ENCODE measurements at regions not wholly inside any gene's neighbourhood (a gene's known extent, or its start where the extent isn't known, plus 50 kb on each side); places are given as distances from the start of the nearest gene placed in this dataset.

DNA sequence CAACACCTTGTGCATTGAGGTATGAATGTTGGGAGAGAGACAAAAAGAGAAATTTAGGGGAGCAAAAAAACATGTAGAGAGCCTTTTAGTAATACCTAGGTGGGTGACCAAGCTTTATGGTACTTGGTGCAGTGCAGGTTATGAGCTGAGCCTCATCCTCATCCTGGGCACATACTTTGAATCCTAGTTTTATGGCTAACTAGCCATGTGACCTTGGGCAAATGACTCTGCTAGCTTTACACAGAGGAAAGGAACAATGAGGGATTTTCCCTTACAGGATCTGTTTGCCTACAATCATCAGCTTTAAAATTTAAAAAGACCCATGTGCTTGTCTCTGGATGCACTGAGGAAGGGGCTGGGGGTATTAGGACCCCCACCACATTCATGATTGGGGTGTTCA is 187.8 kb upstream of the ISX start:
- no peaks in the 10 kb centered on the region for H3K27me3 ChIP-seq (ENCODE audit: insufficient read depth, low read length)
- H3K36me3 ChIP-seq (ENCODE audit: insufficient read depth, low read length): no peaks in the 10 kb centered on the region
- no peak overlapping the region for H2AFZ ChIP-seq (ENCODE audit: low read depth, low read length)
- H3K4me3 ChIP-seq (ENCODE audit: low read length): no peak overlapping the region
- no peaks in the 10 kb centered on the region for H3K4me1 ChIP-seq (ENCODE audit: insufficient read depth, low read length)
- no peaks in the 10 kb centered on the region for H3K9me3 ChIP-seq (ENCODE audit: low read length)

GRCh38 chr22:34879001-34879400 is 187.0 kb upstream of the ISX start:
- H3K4me3 ChIP-seq (ENCODE audit: low read length): no peak overlapping the region
- no peaks in the 10 kb centered on the region for H3K27me3 ChIP-seq (ENCODE audit: insufficient read depth, low read length)
- no peaks in the 10 kb centered on the region for H3K9me3 ChIP-seq (ENCODE audit: low read length)
- H3K36me3 ChIP-seq (ENCODE audit: insufficient read depth, low read length): no peaks in the 10 kb centered on the region
- no peaks in the 10 kb centered on the region for H3K4me1 ChIP-seq (ENCODE audit: insufficient read depth, low read length)
- no peak overlapping the region for H2AFZ ChIP-seq (ENCODE audit: low read depth, low read length)

- Histone ChIP-seq H2AFZ (ENCODE audit: low read depth, low read length) (no peak overlapping the region), H3K4me3 (ENCODE audit: low read length) (no peak overlapping the region), H3K27me3 (ENCODE audit: insufficient read depth, low read length) (no peaks in the 10 kb centered on the region), H3K36me3 (ENCODE audit: insufficient read depth, low read length) (no peaks in the 10 kb centered on the region), H3K9me3 (ENCODE audit: low read length) (no peaks in the 10 kb centered on the region), H3K4me1 (ENCODE audit: insufficient read depth, low read length) (no peaks in the 10 kb centered on the region)
Measured at GRCh38 chr22:34880662-34881061, 185.3 kb upstream of the ISX start.

- Histone ChIP-seq H3K4me1 (ENCODE audit: insufficient read depth, low read length) (no peaks in the 10 kb centered on the region), H3K4me3 (ENCODE audit: low read length) (no peak overlapping the region), H3K27me3 (ENCODE audit: insufficient read depth, low read length) (no peaks in the 10 kb centered on the region), H2AFZ (ENCODE audit: low read depth, low read length) (no peak overlapping the region), H3K36me3 (ENCODE audit: insufficient read depth, low read length) (no peaks in the 10 kb centered on the region), H3K9me3 (ENCODE audit: low read length) (no peaks in the 10 kb centered on the region)
Measured at GRCh38 chr22:34881453-34881852, 184.5 kb upstream of the ISX start.

DNA sequence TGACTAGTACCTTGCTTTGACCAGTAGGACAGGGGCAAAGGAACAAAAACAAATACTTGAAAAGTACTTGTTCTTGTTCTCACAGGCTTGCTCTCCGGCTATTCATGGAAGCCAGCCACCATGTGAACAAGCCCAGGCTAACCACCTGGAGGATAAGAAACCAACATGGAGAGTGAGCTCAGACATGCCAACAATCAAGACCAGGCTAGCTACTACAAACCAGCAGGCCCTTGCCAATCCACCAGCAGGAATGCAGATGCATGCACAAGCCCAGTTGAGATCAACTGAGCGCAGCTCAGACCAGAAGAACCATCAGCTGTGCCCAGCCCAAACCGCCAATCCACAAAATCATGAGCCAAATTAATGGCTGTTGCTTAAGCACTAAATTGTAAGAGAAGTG is 180.1 kb upstream of the ISX start:
- Histone ChIP-seq H3K9me3 (ENCODE audit: low read length) (no peaks in the 10 kb centered on the region), H2AFZ (ENCODE audit: low read depth, low read length) (no peak overlapping the region), H3K27me3 (ENCODE audit: insufficient read depth, low read length) (no peaks in the 10 kb centered on the region), H3K36me3 (ENCODE audit: insufficient read depth, low read length) (no peaks in the 10 kb centered on the region), H3K4me3 (ENCODE audit: low read length) (no peak overlapping the region), H3K4me1 (ENCODE audit: insufficient read depth, low read length) (no peaks in the 10 kb centered on the region)

GRCh38 chr22:34886391-34886790 is 179.6 kb upstream of the ISX start:
- Histone ChIP-seq H3K9me3 (ENCODE audit: low read length) (no peaks in the 10 kb centered on the region), H2AFZ (ENCODE audit: low read depth, low read length) (no peak overlapping the region), H3K27me3 (ENCODE audit: insufficient read depth, low read length) (no peaks in the 10 kb centered on the region), H3K36me3 (ENCODE audit: insufficient read depth, low read length) (no peaks in the 10 kb centered on the region), H3K4me3 (ENCODE audit: low read length) (no peak overlapping the region), H3K4me1 (ENCODE audit: insufficient read depth, low read length) (no peaks in the 10 kb centered on the region)

DNA sequence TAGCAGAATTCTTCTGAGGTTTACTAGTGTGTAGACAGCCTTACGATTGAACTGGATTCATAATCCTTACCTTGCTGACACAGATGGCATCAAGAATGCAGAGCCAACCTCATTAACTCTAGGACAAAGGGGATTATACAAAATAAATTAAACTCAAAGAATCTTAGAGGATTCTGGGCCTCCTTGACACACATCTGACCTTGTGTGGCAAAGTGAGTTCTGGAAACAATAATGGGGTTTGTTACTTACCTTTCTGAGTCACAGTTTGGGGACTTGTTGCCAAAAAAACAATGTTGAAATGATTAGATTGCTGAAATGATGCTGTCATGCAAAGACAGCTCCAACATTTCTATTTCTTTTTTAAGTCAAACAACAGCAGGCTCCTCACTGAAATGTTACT is 179.1 kb upstream of the ISX start:
- H3K36me3 ChIP-seq (ENCODE audit: insufficient read depth, low read length): no peaks in the 10 kb centered on the region
- no peaks in the 10 kb centered on the region for H3K4me1 ChIP-seq (ENCODE audit: insufficient read depth, low read length)

GRCh38 chr22:34897126-34897525 is 168.8 kb upstream of the ISX start:
- no peak overlapping the region for H2AFZ ChIP-seq (ENCODE audit: low read depth, low read length)
- no peaks in the 10 kb centered on the region for H3K27me3 ChIP-seq (ENCODE audit: insufficient read depth, low read length)
- H3K4me1 ChIP-seq (ENCODE audit: insufficient read depth, low read length): no peaks in the 10 kb centered on the region
- H3K9me3 ChIP-seq (ENCODE audit: low read length): no peaks in the 10 kb centered on the region
- no peaks in the 10 kb centered on the region for H3K36me3 ChIP-seq (ENCODE audit: insufficient read depth, low read length)
- H3K4me3 ChIP-seq (ENCODE audit: low read length): no peak overlapping the region

More for the DNA sequence above, 179.1 kb upstream of the ISX start:
- Histone ChIP-seq H3K4me3 (ENCODE audit: low read length) (no peak overlapping the region), H2AFZ (ENCODE audit: low read depth, low read length) (no peak overlapping the region), H3K9me3 (ENCODE audit: low read length) (no peaks in the 10 kb centered on the region), H3K27me3 (ENCODE audit: insufficient read depth, low read length) (no peaks in the 10 kb centered on the region)

DNA sequence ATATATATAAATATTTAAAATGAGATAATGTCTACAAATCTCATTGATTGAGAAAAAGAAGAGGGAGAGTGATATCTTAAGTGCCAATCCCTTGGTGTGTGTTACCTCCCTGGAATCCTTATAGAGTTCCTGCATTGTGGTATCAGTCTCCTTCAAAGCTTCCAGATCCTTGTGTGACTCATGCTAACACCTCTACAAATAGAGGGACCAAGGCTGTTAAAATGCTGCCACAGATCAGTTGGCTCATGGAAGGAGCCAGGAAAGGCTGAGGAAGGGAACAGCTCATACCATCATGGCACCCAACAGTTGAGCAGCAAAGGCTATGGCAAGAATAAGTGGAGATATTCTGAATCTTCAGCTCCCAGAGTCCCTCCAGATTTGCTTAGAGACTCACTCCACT is 163.6 kb upstream of the ISX start:
- Histone ChIP-seq H3K4me1 (ENCODE audit: insufficient read depth, low read length) (no peaks in the 10 kb centered on the region), H3K36me3 (ENCODE audit: insufficient read depth, low read length) (no peaks in the 10 kb centered on the region), H3K27me3 (ENCODE audit: insufficient read depth, low read length) (no peaks in the 10 kb centered on the region), H3K4me3 (ENCODE audit: low read length) (no peak overlapping the region), H3K9me3 (ENCODE audit: low read length) (no peaks in the 10 kb centered on the region), H2AFZ (ENCODE audit: low read depth, low read length) (no peak overlapping the region)

- no peak overlapping the region for H3K4me3 ChIP-seq (ENCODE audit: low read length)
- no peaks in the 10 kb centered on the region for H3K27me3 ChIP-seq (ENCODE audit: insufficient read depth, low read length)
- H3K9me3 ChIP-seq (ENCODE audit: low read length): no peaks in the 10 kb centered on the region
- H2AFZ ChIP-seq (ENCODE audit: low read depth, low read length): no peak overlapping the region
- no peaks in the 10 kb centered on the region for H3K4me1 ChIP-seq (ENCODE audit: insufficient read depth, low read length)
- H3K36me3 ChIP-seq (ENCODE audit: insufficient read depth, low read length): no peaks in the 10 kb centered on the region
Measured at GRCh38 chr22:34903416-34903815, 162.5 kb upstream of the ISX start.

GRCh38 chr22:34904486-34904885 is 161.5 kb upstream of the ISX start:
- H3K4me3 ChIP-seq (ENCODE audit: low read length): no peak overlapping the region
- no peaks in the 10 kb centered on the region for H3K4me1 ChIP-seq (ENCODE audit: insufficient read depth, low read length)
- no peaks in the 10 kb centered on the region for H3K36me3 ChIP-seq (ENCODE audit: insufficient read depth, low read length)
- H2AFZ ChIP-seq (ENCODE audit: low read depth, low read length): no peak overlapping the region
- H3K9me3 ChIP-seq (ENCODE audit: low read length): no peaks in the 10 kb centered on the region
- no peaks in the 10 kb centered on the region for H3K27me3 ChIP-seq (ENCODE audit: insufficient read depth, low read length)

DNA sequence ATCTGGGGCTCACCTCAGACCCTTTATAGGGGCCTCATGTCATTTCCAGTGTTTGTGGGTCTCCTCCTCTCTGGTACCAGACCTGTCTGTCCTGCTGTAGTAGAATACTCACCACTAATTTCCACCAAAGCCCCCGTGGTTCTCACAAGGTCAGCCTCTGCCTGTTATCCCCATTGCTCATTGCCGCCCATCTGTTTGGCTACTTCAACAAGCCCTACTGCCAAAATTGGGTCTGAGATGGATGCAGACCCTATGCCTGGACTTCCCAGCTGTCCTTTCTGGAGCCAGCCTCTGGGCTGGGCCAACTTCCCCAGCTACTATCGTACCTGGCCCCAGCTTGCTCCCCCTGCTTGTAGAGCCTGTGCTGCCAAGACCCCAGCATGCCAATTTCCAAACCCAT is 152.1 kb upstream of the ISX start:
- Histone ChIP-seq H3K4me1 (ENCODE audit: insufficient read depth, low read length) (no peaks in the 10 kb centered on the region), H2AFZ (ENCODE audit: low read depth, low read length) (no peak overlapping the region), H3K4me3 (ENCODE audit: low read length) (no peak overlapping the region), H3K9me3 (ENCODE audit: low read length) (no peaks in the 10 kb centered on the region), H3K27me3 (ENCODE audit: insufficient read depth, low read length) (no peaks in the 10 kb centered on the region), H3K36me3 (ENCODE audit: insufficient read depth, low read length) (no peaks in the 10 kb centered on the region)

- H3K9me3 ChIP-seq (ENCODE audit: low read length): no peaks in the 10 kb centered on the region
Measured at GRCh38 chr22:34914846-34915245, 151.1 kb upstream of the ISX start.

GRCh38 chr22:34917239-34917638 is 148.7 kb upstream of the ISX start:
- no peak overlapping the region for H3K4me3 ChIP-seq (ENCODE audit: low read length)
- H3K36me3 ChIP-seq (ENCODE audit: insufficient read depth, low read length): no peaks in the 10 kb centered on the region
- no peaks in the 10 kb centered on the region for H3K4me1 ChIP-seq (ENCODE audit: insufficient read depth, low read length)
- H3K9me3 ChIP-seq (ENCODE audit: low read length): no peaks in the 10 kb centered on the region
- no peaks in the 10 kb centered on the region for H3K27me3 ChIP-seq (ENCODE audit: insufficient read depth, low read length)
- H2AFZ ChIP-seq (ENCODE audit: low read depth, low read length): no peak overlapping the region

More at GRCh38 chr22:34914846-34915245, 151.1 kb upstream of the ISX start:
- Histone ChIP-seq H3K27me3 (ENCODE audit: insufficient read depth, low read length) (no peaks in the 10 kb centered on the region), H3K4me3 (ENCODE audit: low read length) (no peak overlapping the region), H3K4me1 (ENCODE audit: insufficient read depth, low read length) (no peaks in the 10 kb centered on the region), H2AFZ (ENCODE audit: low read depth, low read length) (no peak overlapping the region), H3K36me3 (ENCODE audit: insufficient read depth, low read length) (no peaks in the 10 kb centered on the region)
